HCT116 (cell line): ENCODE measurements at regions not wholly inside any gene's neighbourhood (a gene's known extent, or its start where the extent isn't known, plus 50 kb on each side); places are given as distances from the start of the nearest gene placed in this dataset.

Source experiments
- ATAC-seq: fragments of 200-7000 bp; cut with Tn5 transposase; 2 replicates; pipeline ENCODE4 v1.9.1; 2020; ENCODE audit warnings: mild to moderate bottlenecking, moderate library complexity
- BruUV-seq: library from RNA; stranded (reverse); fragments of 400-500 nt; replicated peaks from 2 replicates; lab custom pipeline; 2021; lab: Mats Ljungman, UMichigan
- CTCF ChIA-PET: fragments of 300-600 bp; sonication (Branson Sonifier 250); formaldehyde crosslinking; loops from one replicate; lab custom pipeline; 2021; ENCODE audit warnings: antibody characterized with exemption; lab: Charles Lee
- POLR2A ChIA-PET: fragments of 300-600, 350-600 bp; sonication (Branson Sonifier 250); formaldehyde crosslinking; loops from one replicate; lab custom pipeline; 2021; ENCODE audit warnings: antibody characterized with exemption; lab: Charles Lee
- RAD21 ChIA-PET, 2 experiments: fragments of 300-600 bp; sonication (Branson Sonifier 250); formaldehyde crosslinking; loops; one replicate each; lab custom pipeline; 2023; ENCODE audit warnings: low total read pairs in 2 of 2; ENCODE audit not compliant: uncharacterized antibody in 2 of 2, unreplicated experiment in 2 of 2, low non-redundant PET in 1 of 2; lab: Charles Lee
- DNase-seq: peaks from one replicate; pipeline ENCODE4 v3.0.0-alpha.2; 2010; ENCODE audit warnings: low read depth, low spot score
- H2AFZ ChIP-seq: fragments of 200-600 bp; shearing (Covaris generic), sonication (generic); 2 replicates; pipeline ENCODE4 v1.6.1; 2017; ENCODE audit warnings: low read depth, mixed run types, mixed read lengths, antibody characterized with exemption, low read length; ENCODE audit not compliant: poor library complexity, severe bottlenecking
- H3K27ac ChIP-seq: 2 replicates; pipeline ENCODE4 v1.5.1; 2012; ENCODE audit warnings: low read depth, low read length
- H3K27me3 ChIP-seq: fragments of 200-600 bp; sonication (generic); 2 replicates; pipeline ENCODE4 v1.6.1; 2016; ENCODE audit warnings: mixed run types, low read length, mixed read lengths; ENCODE audit not compliant: insufficient read depth
- H3K36me3 ChIP-seq, 2 experiments: fragments of 200-500 bp in 1 of 2; fragments of 200-600 bp in 1 of 2; sonication (Bioruptor generic) in 1 of 2; sonication (generic) in 1 of 2; 2 replicates each; pipeline versions ENCODE4 v1.5.1 to v1.6.1; 2014 to 2016; ENCODE audit warnings: low read length in 2 of 2, inconsistent platforms in 1 of 2, mixed read lengths in 1 of 2, mixed run types in 1 of 2; ENCODE audit not compliant: insufficient read depth in 2 of 2, control insufficient read depth in 1 of 2
- H3K4me1 ChIP-seq, 2 experiments: fragments of 200-600 bp in 1 of 2; sonication (generic) in 1 of 2; 2 replicates each; pipeline versions ENCODE4 v1.5.1 to v1.6.1; 2012 to 2017; ENCODE audit warnings: low read length in 2 of 2, inconsistent platforms in 1 of 2, mild to moderate bottlenecking in 1 of 2, mixed read lengths in 1 of 2, mixed run types in 1 of 2, moderate library complexity in 1 of 2; ENCODE audit not compliant: insufficient read depth in 2 of 2, control insufficient read depth in 1 of 2
- H3K4me2 ChIP-seq: fragments of 200-600 bp; sonication (generic); 2 replicates; pipeline ENCODE4 v1.6.1; 2017; ENCODE audit warnings: mixed run types, low read length, mixed read lengths
- H3K4me3 ChIP-seq, 2 experiments: fragments of 200-600 bp in 1 of 2; sonication (generic) in 1 of 2; replicated peaks in 1 of 2; 2 replicates each; pipeline ENCODE4 v1.5.1; 2011 to 2016; ENCODE audit warnings: low read length in 2 of 2, control low read depth in 1 of 2, low read depth in 1 of 2, mild to moderate bottlenecking in 1 of 2, mixed read lengths in 1 of 2, mixed run types in 1 of 2
- H3K79me2 ChIP-seq: fragments of 200-600 bp; sonication (generic); 2 replicates; pipeline ENCODE4 v1.6.1; 2017; ENCODE audit warnings: mild to moderate bottlenecking, mixed run types, low read length, moderate library complexity, mixed read lengths; ENCODE audit not compliant: insufficient read depth
- H3K9ac ChIP-seq: fragments of 200-600 bp; sonication (generic); 2 replicates; pipeline ENCODE4 v1.6.1; 2016; ENCODE audit warnings: low read length, mixed read lengths
- H3K9me2 ChIP-seq: fragments of 200-600 bp; sonication (generic), shearing (Covaris generic); 2 replicates; pipeline ENCODE4 v1.6.1; 2017; ENCODE audit warnings: mixed run types, mild to moderate bottlenecking, moderate library complexity; ENCODE audit not compliant: insufficient read depth
- H3K9me3 ChIP-seq, 2 experiments: fragments of 200-500 bp in 1 of 2; fragments of 200-600 bp in 1 of 2; sonication (Bioruptor generic) in 1 of 2; sonication (generic) in 1 of 2; 2 replicates each; pipeline ENCODE4 v1.6.1; 2014 to 2017; ENCODE audit warnings: low read length in 2 of 2, mixed read lengths in 2 of 2, inconsistent platforms in 1 of 2, low read depth in 1 of 2, mild to moderate bottlenecking in 1 of 2, mixed run types in 1 of 2, moderate library complexity in 1 of 2; ENCODE audit not compliant: control insufficient read depth in 1 of 2, insufficient read depth in 1 of 2
- H4K20me1 ChIP-seq: fragments of 200-600 bp; sonication (generic), shearing (Covaris generic); 2 replicates; pipeline ENCODE4 v1.6.1; 2017; ENCODE audit warnings: mixed run types, mild to moderate bottlenecking, moderate library complexity; ENCODE audit not compliant: insufficient read depth
- ATF3 ChIP-seq: IDR thresholded peaks from 2 replicates; pipeline ENCODE4 v1.6.1; 2012
- CBX3 ChIP-seq: IDR thresholded peaks from 2 replicates; pipeline ENCODE4 v1.6.1; 2012; ENCODE audit warnings: low read depth
- EGR1 ChIP-seq: IDR thresholded peaks from 2 replicates; pipeline ENCODE4 v1.6.1; 2012; ENCODE audit warnings: low read depth
- EZH2 ChIP-seq: fragments of 200-600 bp; sonication (generic); IDR thresholded peaks from 2 replicates; pipeline ENCODE4 v1.6.1; 2017; ENCODE audit warnings: antibody characterized with exemption, mixed run types
- FOSL1 ChIP-seq: IDR thresholded peaks from 2 replicates; pipeline ENCODE4 v1.6.1; 2012; ENCODE audit warnings: low read depth
- POLR2A ChIP-seq: IDR thresholded peaks from 2 replicates; pipeline ENCODE4 v1.7.0; 2011; ENCODE audit warnings: borderline replicate concordance; ENCODE audit not compliant: insufficient read depth, insufficient read length; ENCODE audit errors: extremely low read depth
- POLR2AphosphoS5 ChIP-seq: IDR thresholded peaks from 2 replicates; pipeline ENCODE4 v1.6.1; 2011; ENCODE audit warnings: mild to moderate bottlenecking, low read depth, low read length, moderate library complexity
- SIN3A ChIP-seq: IDR thresholded peaks from 2 replicates; pipeline ENCODE4 v1.6.1; 2012; ENCODE audit warnings: low read depth
- SP1 ChIP-seq: IDR thresholded peaks from 2 replicates; pipeline ENCODE4 v1.6.1; 2012; ENCODE audit warnings: low read depth
- SRF ChIP-seq: IDR thresholded peaks from 2 replicates; pipeline ENCODE4 v1.6.1; 2012; ENCODE audit warnings: low read depth
- YY1 ChIP-seq: IDR thresholded peaks from 2 replicates; pipeline ENCODE4 v1.6.1; 2011; ENCODE audit warnings: low read length, low read depth, moderate library complexity, mild to moderate bottlenecking; ENCODE audit not compliant: insufficient replicate concordance; ENCODE audit errors: extremely low read depth
- ZBTB33 ChIP-seq: IDR thresholded peaks from 2 replicates; pipeline ENCODE4 v1.6.1; 2011; ENCODE audit warnings: mild to moderate bottlenecking, low read length, moderate library complexity; ENCODE audit not compliant: insufficient replicate concordance; ENCODE audit errors: extremely low read depth
- ZFX ChIP-seq: fragments of 450-650 bp; IDR thresholded peaks from 2 replicates; pipeline ENCODE4 v1.6.1; 2017
- ZNF274 ChIP-seq: fragments of 200-500 bp; sonication (Bioruptor generic); IDR thresholded peaks from 2 replicates; pipeline ENCODE4 v1.6.1; 2014; ENCODE audit warnings: mild to moderate bottlenecking, low read depth, low read length, inconsistent platforms
- intact Hi-C: fragments of 100-400 bp; cut with micrococcal nuclease; formaldehyde crosslinking; loops from 2 replicates; pipeline ENCODE4 v1.10.0; 2022
- TF ChIP-seq, protein P1 (sequence below), 3 experiments: fragments of 200-600 bp in 1 of 3; sonication (generic) in 1 of 3; IDR thresholded peaks in 2 of 3; conservative IDR thresholded peaks in 1 of 3; 2 replicates each; pipeline ENCODE4 v1.5.1; 2012 to 2017; ENCODE audit warnings: low read depth in 2 of 3, low read length in 2 of 3, antibody characterized with exemption in 1 of 3, borderline replicate concordance in 1 of 3, control low read depth in 1 of 3, mild to moderate bottlenecking in 1 of 3, mixed read lengths in 1 of 3, mixed run types in 1 of 3, moderate library complexity in 1 of 3; ENCODE audit not compliant: insufficient read depth in 1 of 3

- RAD21 ChIA-PET = no interaction called here
- Histone ChIP-seq H3K9me3 (peaks cover 0 to 10% of the 10 kb centered on the region in 2 experiments; a peak in 2 of 4 replicates), H2AFZ (no peak overlapping the region), H3K4me3 (no peak overlapping the region), H3K9ac (no peak overlapping the region), H3K27me3 (no peaks in the 10 kb centered on the region), H3K4me2 (no peak overlapping the region), H3K36me3 (no peaks in the 10 kb centered on the region), H4K20me1 (no peaks in the 10 kb centered on the region)
- BruUV-seq = no TSS peak
- no peak for ATAC-seq
- no peak for DNase-seq
- intact Hi-C loops = no loop called here
- CTCF ChIA-PET = no interaction called here
- TF ChIP-seq SP1 (no peak), ZFX (no peak), ZNF274 (no peak)
- TF ChIP-seq, all 23 proteins: peak for 0
- Histone ChIP-seq H3K4me1 (peaks cover 0 to 8% of the 10 kb centered on the region in 2 experiments; a peak in 1 of 4 replicates), H3K9me2 (no peaks in the 10 kb centered on the region), H3K27ac (no peak overlapping the region), H3K79me2 (no peaks in the 10 kb centered on the region)
- POLR2A ChIA-PET = no interaction called here
Measured at GRCh38 chr4:1465173-1466033, 59.2 kb upstream of the NKX1-1 start.

DNA sequence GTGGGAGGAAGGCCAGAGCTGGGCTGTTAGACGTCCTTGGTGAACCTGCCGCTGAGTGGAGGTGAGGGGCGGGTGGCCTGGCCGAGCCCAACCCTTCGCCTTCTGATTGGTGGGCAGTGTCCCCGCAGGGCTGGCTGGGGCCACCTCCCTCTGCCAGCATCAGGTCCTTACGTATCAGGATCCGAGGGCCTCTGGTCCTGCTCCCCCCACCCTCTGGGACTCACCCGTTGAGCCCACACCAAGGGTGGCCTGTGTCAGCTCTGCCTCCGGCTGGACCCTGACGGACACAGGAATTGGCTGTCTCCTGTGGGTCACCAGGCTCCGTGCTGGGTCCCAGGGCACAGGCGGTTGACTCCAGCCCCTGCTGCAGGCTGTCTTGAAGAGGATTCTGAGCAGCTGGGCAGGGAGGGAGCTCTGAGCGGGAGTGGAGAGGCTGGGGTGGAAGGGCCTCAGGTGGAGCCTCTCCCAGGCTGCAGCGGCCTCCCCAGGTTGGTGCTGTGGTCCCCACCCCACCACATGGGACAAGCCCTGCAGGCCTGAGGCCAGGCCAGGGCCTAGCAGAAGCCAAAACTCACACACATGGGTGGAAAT, 58.4 kb upstream of the NKX1-1 start:
- 0 out of 2 replicates have a peak, but pooled peaks have one; percentile 18 for ATAC-seq
- no peaks in the 10 kb centered on the region for H3K27me3 ChIP-seq
- H4K20me1 ChIP-seq = no peaks in the 10 kb centered on the region
- H3K4me2 ChIP-seq = no peak overlapping the region
- H3K4me1 ChIP-seq = peaks cover 0 to 2% of the 10 kb centered on the region in 2 experiments; a peak in 1 of 4 replicates
- intact Hi-C loops = no loop called here
- ChIA-PET CTCF (no interaction called here), POLR2A (no interaction called here), RAD21 (no interaction called here)
- no peak overlapping the region for H2AFZ ChIP-seq
- H3K36me3 ChIP-seq = no peaks in the 10 kb centered on the region
- DNase-seq = no peak
- H3K4me3 ChIP-seq = no peak overlapping the region
- no peaks in the 10 kb centered on the region for H3K9me2 ChIP-seq
- peaks cover 0 to 10% of the 10 kb centered on the region in 2 experiments; a peak in 2 of 4 replicates for H3K9me3 ChIP-seq
- H3K27ac ChIP-seq = no peak overlapping the region
- no peaks in the 10 kb centered on the region for H3K79me2 ChIP-seq
- BruUV-seq = no TSS peak
- no peak overlapping the region for H3K9ac ChIP-seq
- no peak for TF ChIP-seq SRF
- TF ChIP-seq POLR2AphosphoS5 = no peak
- TF ChIP-seq FOSL1 = no peak
- no peak for TF ChIP-seq EGR1
- no peak for TF ChIP-seq ATF3
- TF ChIP-seq CBX3 = no peak
- TF ChIP-seq EZH2 = no peak
- TF ChIP-seq POLR2A = no peak
- TF ChIP-seq ZNF274 = no peak
- TF ChIP-seq SIN3A = no peak
- TF ChIP-seq ZBTB33 = no peak
- TF ChIP-seq, protein P1, sequence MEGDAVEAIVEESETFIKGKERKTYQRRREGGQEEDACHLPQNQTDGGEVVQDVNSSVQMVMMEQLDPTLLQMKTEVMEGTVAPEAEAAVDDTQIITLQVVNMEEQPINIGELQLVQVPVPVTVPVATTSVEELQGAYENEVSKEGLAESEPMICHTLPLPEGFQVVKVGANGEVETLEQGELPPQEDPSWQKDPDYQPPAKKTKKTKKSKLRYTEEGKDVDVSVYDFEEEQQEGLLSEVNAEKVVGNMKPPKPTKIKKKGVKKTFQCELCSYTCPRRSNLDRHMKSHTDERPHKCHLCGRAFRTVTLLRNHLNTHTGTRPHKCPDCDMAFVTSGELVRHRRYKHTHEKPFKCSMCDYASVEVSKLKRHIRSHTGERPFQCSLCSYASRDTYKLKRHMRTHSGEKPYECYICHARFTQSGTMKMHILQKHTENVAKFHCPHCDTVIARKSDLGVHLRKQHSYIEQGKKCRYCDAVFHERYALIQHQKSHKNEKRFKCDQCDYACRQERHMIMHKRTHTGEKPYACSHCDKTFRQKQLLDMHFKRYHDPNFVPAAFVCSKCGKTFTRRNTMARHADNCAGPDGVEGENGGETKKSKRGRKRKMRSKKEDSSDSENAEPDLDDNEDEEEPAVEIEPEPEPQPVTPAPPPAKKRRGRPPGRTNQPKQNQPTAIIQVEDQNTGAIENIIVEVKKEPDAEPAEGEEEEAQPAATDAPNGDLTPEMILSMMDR (IDR thresholded peaks at IDR 0.05 in 2 of 3, conservative IDR thresholded peaks at IDR 0.05 in 1 of 3; ENCODE audit: borderline replicate concordance in 1 of 3, insufficient read depth in 1 of 3, low read depth in 2 of 3, low read length in 2 of 3) = no peak
- TF ChIP-seq YY1 = no peak
